Brain pericyte (primary cell): ENCODE measurements at regions not wholly inside any gene's neighbourhood (a gene's known extent, or its start where the extent isn't known, plus 50 kb on each side); places are given as distances from the start of the nearest gene placed in this dataset.
"Not testable (repeated sequence)": the region's sequence is repeated elsewhere in the genome, so short reads cannot be mapped to it uniquely, and the experiment has no call there.

Experiments
- DNase-seq: peaks from one replicate; pipeline ENCODE4 v3.0.0-alpha.2; 2012; ENCODE audit warnings: low read depth, low spot score

- no peak for DNase-seq
Measured at GRCh38 chrX:54615109-54615508, 85.1 kb downstream of the GNL3L start.

- DNase-seq: no peak
Measured at GRCh38 chrX:54633641-54634040, 103.6 kb downstream of the GNL3L start.

- DNase-seq: no peak
Measured at GRCh38 chrX:54639018-54639345, 109.0 kb downstream of the GNL3L start.

- peak; percentile 94 for DNase-seq
Measured at GRCh38 chrX:54639346-54640102, 109.5 kb downstream of the GNL3L start.

GRCh38 chrX:54640103-54640690, 110.2 kb downstream of the GNL3L start:
- no peak for DNase-seq

GRCh38 chrX:54640736-54641135, 110.7 kb downstream of the GNL3L start:
- peak; percentile 29 for DNase-seq

GRCh38 chrX:54641530-54641929, 111.5 kb downstream of the GNL3L start:
- no peak for DNase-seq

GRCh38 chrX:54647607-54648006, 117.6 kb downstream of the GNL3L start:
- DNase-seq: not testable (repeated sequence)

GRCh38 chrX:54659547-54659946, 129.5 kb downstream of the GNL3L start:
- DNase-seq: no peak

GRCh38 chrX:54675762-54676161, 122.3 kb downstream of the ITIH6 start:
- DNase-seq: no peak

GRCh38 chrX:54695231-54695630, 102.8 kb downstream of the ITIH6 start:
- peak; percentile 1 for DNase-seq

GRCh38 chrX:54695816-54696487, 102.1 kb downstream of the ITIH6 start:
- no peak for DNase-seq
